Omental fat pad (tissue), 3 donors: ENCODE measurements at regions not wholly inside any gene's neighbourhood (a gene's known extent, or its start where the extent isn't known, plus 50 kb on each side); places are given as distances from the start of the nearest gene placed in this dataset.

Experiments used
- ATAC-seq: fragments of 150-250 bp; one replicate; pipeline ENCODE4 v1.9.1; 2016; ENCODE audit warnings: mild to moderate bottlenecking, moderate library complexity; ENCODE audit not compliant: low FRiP score
- DNase-seq: peaks from one replicate; pipeline ENCODE4 v3.0.0-alpha.2; 2019; ENCODE audit warnings: low spot score
- CTCF ChIP-seq, 3 donors: fragments of 450-650 bp; IDR thresholded peaks; one replicate each; pipeline ENCODE4 v1.5.1; 2016 to 2017; ENCODE audit warnings: antibody characterized with exemption in 3 of 3, mild to moderate bottlenecking in 3 of 3, moderate library complexity in 2 of 3

GRCh38 chr14:105933238-105933637, 406.9 kb downstream of the TMEM121 start:
- no peak for ATAC-seq
- no peak for DNase-seq
- no peak for TF ChIP-seq CTCF (IDR thresholded peaks at IDR 0.05)

- no peak for TF ChIP-seq CTCF (IDR thresholded peaks at IDR 0.05)
- DNase-seq: no peak
- no peak for ATAC-seq
Measured at GRCh38 chr14:105935384-105935783, 409.0 kb downstream of the TMEM121 start.

- no peak for ATAC-seq
- no peak for TF ChIP-seq CTCF (IDR thresholded peaks at IDR 0.05)
- DNase-seq: no peak
Measured at GRCh38 chr14:105937253-105938054, 411.1 kb downstream of the TMEM121 start.

- TF ChIP-seq CTCF (IDR thresholded peaks at IDR 0.05): no peak
- no peak for DNase-seq
- no peak for ATAC-seq
Measured at GRCh38 chr14:105938055-105938863, 411.9 kb downstream of the TMEM121 start.

GRCh38 chr14:105938959-105939358, 412.6 kb downstream of the TMEM121 start:
- DNase-seq: no peak

GRCh38 chr14:105939810-105940508, 413.6 kb downstream of the TMEM121 start:
- no peak for TF ChIP-seq CTCF (IDR thresholded peaks at IDR 0.05)
- ATAC-seq (no peak), DNase-seq (no peak)

More at GRCh38 chr14:105938959-105939358, 412.6 kb downstream of the TMEM121 start:
- ATAC-seq: no peak
- no peak for TF ChIP-seq CTCF (IDR thresholded peaks at IDR 0.05)
